H1 (cell line): ENCODE measurements at regions not wholly inside any gene's neighbourhood (a gene's known extent, or its start where the extent isn't known, plus 50 kb on each side); places are given as distances from the start of the nearest gene placed in this dataset.

Experiments used
- ATF3 ChIP-seq: IDR thresholded peaks from 2 replicates; pipeline ENCODE4 v1.6.1; 2011; ENCODE audit warnings: low read depth, mild to moderate bottlenecking, low read length; ENCODE audit not compliant: insufficient read depth
- CEBPB ChIP-seq: IDR thresholded peaks from 2 replicates; pipeline ENCODE4 v1.6.1; 2012; ENCODE audit warnings: low read depth, low read length
- CHD7 ChIP-seq: fragments of 300-600 bp; sonication (generic); IDR thresholded peaks from 2 replicates; pipeline ENCODE4 v1.7.1; 2012; ENCODE audit warnings: low read length, moderate library complexity, mild to moderate bottlenecking, inconsistent platforms; ENCODE audit not compliant: insufficient replicate concordance
- CTCF ChIP-seq, 3 experiments: IDR thresholded peaks; 1 replicate in 2 of 3; 2 replicates in 1 of 3; pipeline versions ENCODE4 v1.5.1 to v1.6.1; 2011; ENCODE audit warnings: low read length in 3 of 3, mild to moderate bottlenecking in 3 of 3, inconsistent platforms in 2 of 3, low read depth in 1 of 3, moderate library complexity in 1 of 3; ENCODE audit not compliant: insufficient read depth in 1 of 3; ENCODE audit errors: control extremely low read depth in 1 of 3
- EZH2 ChIP-seq: fragments of 200-600 bp; sonication (generic); IDR thresholded peaks from 2 replicates; pipeline ENCODE4 v1.7.1; 2012; ENCODE audit warnings: low read depth, mild to moderate bottlenecking, moderate library complexity, low read length, inconsistent platforms; ENCODE audit not compliant: severe bottlenecking
- NRF1 ChIP-seq: IDR thresholded peaks from 2 replicates; pipeline ENCODE4 v1.6.1; 2011; ENCODE audit warnings: mild to moderate bottlenecking, low read depth, low read length, improper control_type of control experiment
- SUZ12 ChIP-seq: fragments of 200-600 bp; sonication (generic); IDR thresholded peaks from 2 replicates; pipeline ENCODE4 v1.6.1; 2012; ENCODE audit warnings: mild to moderate bottlenecking, inconsistent platforms, low read length, moderate library complexity, mixed read lengths

GRCh38 chr11:114886644-114887265 lies 208.4 kb downstream of the NXPE2 start (continued):
- TF ChIP-seq CHD7 (no peak), ATF3 (no peak), NRF1 (no peak), CEBPB (no peak), SUZ12 (no peak), EZH2 (no peak), CTCF (IDR thresholded peaks at IDR 0.05; ENCODE audit: control extremely low read depth in 1 of 3, insufficient read depth in 1 of 3, low read depth in 1 of 3, low read length in 3 of 3) (no peak)
